ENCODE measurements at regions not wholly inside any gene's neighbourhood (a gene's known extent, or its start where the extent isn't known, plus 50 kb on each side); places are given as distances from the start of the nearest gene placed in this dataset.

DNA sequence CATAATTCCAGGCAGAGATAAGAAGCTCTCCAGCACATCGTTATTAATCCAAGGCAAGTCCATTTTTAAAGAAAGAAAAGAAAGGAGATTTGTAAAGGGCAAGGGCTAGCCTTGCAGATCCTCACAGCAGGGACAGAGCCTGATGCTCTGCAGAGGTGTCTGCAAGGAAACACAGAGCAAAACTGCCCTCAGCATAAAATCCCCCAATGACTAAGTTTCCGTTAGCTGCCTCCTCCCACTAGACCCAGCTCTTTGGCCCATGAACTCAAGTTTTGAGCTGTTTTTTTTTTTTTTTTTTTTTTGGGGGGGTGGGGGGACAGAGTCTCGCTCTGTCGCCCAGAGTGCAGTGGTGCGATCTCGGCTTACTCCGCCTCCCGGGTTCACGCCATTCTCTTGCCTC, 300.7 kb downstream of the MTERF1 start:
- no peak overlapping the region for H3K27ac ChIP-seq
- no peak for TF ChIP-seq ZFX (IDR thresholded peaks at IDR 0.05; ENCODE audit: borderline replicate concordance)
- TF ChIP-seq, protein P1, sequence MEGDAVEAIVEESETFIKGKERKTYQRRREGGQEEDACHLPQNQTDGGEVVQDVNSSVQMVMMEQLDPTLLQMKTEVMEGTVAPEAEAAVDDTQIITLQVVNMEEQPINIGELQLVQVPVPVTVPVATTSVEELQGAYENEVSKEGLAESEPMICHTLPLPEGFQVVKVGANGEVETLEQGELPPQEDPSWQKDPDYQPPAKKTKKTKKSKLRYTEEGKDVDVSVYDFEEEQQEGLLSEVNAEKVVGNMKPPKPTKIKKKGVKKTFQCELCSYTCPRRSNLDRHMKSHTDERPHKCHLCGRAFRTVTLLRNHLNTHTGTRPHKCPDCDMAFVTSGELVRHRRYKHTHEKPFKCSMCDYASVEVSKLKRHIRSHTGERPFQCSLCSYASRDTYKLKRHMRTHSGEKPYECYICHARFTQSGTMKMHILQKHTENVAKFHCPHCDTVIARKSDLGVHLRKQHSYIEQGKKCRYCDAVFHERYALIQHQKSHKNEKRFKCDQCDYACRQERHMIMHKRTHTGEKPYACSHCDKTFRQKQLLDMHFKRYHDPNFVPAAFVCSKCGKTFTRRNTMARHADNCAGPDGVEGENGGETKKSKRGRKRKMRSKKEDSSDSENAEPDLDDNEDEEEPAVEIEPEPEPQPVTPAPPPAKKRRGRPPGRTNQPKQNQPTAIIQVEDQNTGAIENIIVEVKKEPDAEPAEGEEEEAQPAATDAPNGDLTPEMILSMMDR (IDR thresholded peaks at IDR 0.05) = no peak

DNA sequence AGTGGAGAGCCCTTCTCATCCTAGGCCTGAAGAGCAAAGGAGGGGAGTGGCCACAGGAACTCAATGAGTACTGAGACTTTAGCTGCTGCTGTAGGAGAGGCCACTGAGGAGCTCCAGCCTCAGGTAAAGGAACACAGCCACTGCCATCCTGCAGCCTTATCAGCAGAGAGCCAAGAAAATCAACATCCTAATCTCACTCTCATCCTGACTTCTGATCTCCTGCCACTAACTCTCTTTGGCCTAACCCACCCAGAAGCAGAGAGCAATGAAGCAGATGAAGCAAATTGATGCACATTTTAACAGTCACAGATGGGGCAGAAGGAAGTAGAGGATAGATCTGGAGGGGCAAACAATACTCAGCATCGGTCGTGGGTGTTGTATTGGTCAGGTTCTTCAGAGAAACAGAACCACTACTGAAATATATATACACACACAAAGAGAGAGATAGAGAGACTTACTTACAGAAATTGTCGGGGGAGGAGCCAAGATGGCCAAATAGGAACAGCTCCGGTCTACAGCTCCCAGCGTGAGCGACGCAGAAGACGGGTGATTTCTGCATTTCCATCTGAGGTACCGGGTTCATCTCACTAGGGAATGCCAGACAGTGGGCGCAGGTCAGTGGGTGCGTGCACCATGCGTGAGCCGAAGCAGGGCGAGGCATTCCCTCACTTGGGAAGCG, 297.6 kb downstream of the MTERF1 start:
- peak overlapping the region; percentile 21; the same call in 1 of the 2 replicates for H3K27ac ChIP-seq
- TF ChIP-seq, protein P1 (IDR thresholded peaks at IDR 0.05) = no peak
- no peak for TF ChIP-seq ZFX (IDR thresholded peaks at IDR 0.05; ENCODE audit: borderline replicate concordance)

DNA sequence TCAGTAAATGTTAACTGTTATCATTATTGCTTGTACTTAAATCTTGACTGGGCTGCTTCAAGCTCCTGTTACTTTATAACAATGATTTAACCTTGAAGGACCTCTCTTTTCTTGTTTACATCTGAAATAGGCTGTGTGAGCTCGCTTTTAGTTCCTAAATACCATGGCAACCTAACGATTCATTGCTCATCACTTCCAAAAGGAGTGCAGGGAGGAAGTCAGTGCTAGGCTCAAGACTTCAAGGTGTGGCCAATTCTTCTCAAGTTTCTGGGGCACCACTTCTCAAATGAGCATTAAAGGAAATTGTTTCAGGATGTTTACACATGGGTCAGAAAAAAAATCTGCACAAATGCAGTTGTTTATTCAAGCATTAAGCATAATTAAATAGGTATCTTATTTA, 284.2 kb downstream of the MTERF1 start:
- H3K27ac ChIP-seq = peak overlapping the region; percentile 5; the same call in 1 of the 2 replicates
- TF ChIP-seq ZFX (IDR thresholded peaks at IDR 0.05; ENCODE audit: borderline replicate concordance) = no peak
- TF ChIP-seq, protein P1 (IDR thresholded peaks at IDR 0.05) = no peak

DNA sequence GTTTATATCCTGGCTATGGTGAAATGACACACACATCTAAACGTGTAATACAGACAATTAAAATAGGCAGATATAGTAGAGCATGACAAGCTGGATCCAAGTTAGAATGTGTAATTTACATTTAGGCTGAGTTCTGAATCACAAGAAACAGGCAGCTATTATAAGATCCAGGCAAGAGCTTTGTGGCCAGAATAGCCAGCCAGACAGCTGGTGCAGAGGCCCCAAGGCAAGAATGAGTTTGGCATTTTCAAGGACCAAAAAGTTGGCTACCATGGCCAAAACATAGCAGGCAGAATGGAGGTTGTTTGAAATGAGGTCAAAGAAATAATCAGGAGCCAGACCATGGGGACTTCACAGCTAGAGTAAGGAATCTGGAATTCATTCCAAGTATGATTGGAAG, 281.7 kb downstream of the MTERF1 start:
- H3K27ac ChIP-seq = no peak overlapping the region
- TF ChIP-seq ZFX (IDR thresholded peaks at IDR 0.05; ENCODE audit: borderline replicate concordance) = no peak
- TF ChIP-seq, protein P1 (IDR thresholded peaks at IDR 0.05) = no peak

DNA sequence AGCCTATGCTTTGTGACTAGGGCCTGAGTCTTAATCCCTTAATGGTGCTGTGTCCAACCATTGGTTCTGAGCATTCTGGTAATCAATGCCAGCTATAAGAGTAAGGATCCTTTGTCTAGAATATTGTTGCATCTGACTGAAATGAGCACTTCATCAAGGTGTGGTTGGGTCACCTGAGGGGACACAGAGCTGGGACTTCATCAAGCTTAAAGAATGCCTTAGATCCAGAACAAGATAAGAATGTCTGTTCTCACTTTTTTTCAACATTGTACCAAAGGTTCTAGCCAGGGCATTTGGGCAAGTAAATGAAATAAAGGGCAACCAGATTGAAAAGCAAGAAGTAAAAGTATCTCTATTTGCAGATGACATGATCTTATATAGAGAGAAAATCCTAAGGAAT, 280.4 kb downstream of the MTERF1 start:
- H3K27ac ChIP-seq = no peak overlapping the region
- TF ChIP-seq, protein P1 (IDR thresholded peaks at IDR 0.05) = no peak
- no peak for TF ChIP-seq ZFX (IDR thresholded peaks at IDR 0.05; ENCODE audit: borderline replicate concordance)

DNA sequence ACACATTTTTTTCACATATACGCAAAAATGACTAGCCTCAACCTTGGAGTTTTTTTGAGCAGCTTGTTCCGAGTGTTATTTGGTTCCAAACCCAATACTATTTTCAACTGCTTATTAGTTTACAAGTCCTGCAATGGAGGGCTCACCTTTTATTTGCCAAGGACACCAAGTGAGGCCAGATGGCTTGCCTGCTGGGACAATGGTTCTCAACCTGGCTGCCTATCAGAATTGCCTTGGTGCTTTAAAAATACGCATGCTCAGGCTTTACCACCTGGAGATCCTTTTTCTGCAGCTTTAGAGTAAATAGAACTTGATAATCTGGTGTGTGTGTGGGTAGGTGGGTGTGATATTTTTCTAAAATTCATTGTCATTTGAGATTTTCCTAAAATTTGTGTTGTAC, 276.8 kb downstream of the MTERF1 start:
- no peak overlapping the region for H3K27ac ChIP-seq
- TF ChIP-seq, protein P1 (IDR thresholded peaks at IDR 0.05) = no peak
- TF ChIP-seq ZFX (IDR thresholded peaks at IDR 0.05; ENCODE audit: borderline replicate concordance) = no peak

DNA sequence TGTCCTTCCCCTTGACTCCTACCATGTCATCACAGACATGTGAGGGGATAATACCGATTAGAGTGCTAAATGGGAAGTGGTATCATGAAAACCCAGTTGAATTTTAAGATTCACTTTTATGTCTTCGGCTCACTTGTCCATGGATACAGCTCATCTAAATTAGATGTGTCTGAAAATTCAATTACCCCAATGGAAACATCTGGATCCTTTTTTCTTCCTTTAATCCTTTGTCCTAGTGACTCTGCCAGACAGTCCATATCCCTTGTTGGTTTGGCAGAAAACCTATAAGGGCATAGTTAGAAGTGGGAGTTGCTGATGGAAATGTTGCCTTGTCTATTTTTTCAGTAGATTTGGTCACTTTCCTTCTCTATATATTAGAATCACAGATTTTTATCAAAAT, 271.9 kb downstream of the MTERF1 start:
- TF ChIP-seq, protein P1 (IDR thresholded peaks at IDR 0.05) = no peak
- TF ChIP-seq ZFX (IDR thresholded peaks at IDR 0.05; ENCODE audit: borderline replicate concordance) = no peak
- no peak overlapping the region for H3K27ac ChIP-seq

All from 22Rv1 (cell line).